Activated naive CD8-positive, alpha-beta T cell treated with anti-CD3 and anti-CD28 coated beads for 36 hours (primary cell): ENCODE measurements at regions not wholly inside any gene's neighbourhood (a gene's known extent, or its start where the extent isn't known, plus 50 kb on each side); places are given as distances from the start of the nearest gene placed in this dataset.
A peak's percentile ranks its signal among the peaks of the same experiment; 100 is the strongest.

Source experiments
- DNase-seq: peaks from one replicate; pipeline ENCODE4 v3.0.0; 2021
- H3K27ac Mint-ChIP-seq: one replicate; pipeline ENCODE4 v1.8.0; 2022; ENCODE audit warnings: mild to moderate bottlenecking, moderate library complexity, mixed read lengths
- H3K27me3 Mint-ChIP-seq: one replicate; pipeline ENCODE4 v1.8.0; 2022; ENCODE audit warnings: mild to moderate bottlenecking, mixed read lengths
- H3K36me3 Mint-ChIP-seq: one replicate; pipeline ENCODE4 v1.8.0; 2021; ENCODE audit warnings: mild to moderate bottlenecking, mixed read lengths
- H3K4me1 Mint-ChIP-seq: one replicate; pipeline ENCODE4 v1.8.0; 2021; ENCODE audit warnings: mixed read lengths
- H3K4me3 Mint-ChIP-seq: one replicate; pipeline ENCODE4 v1.8.0; 2022; ENCODE audit warnings: mild to moderate bottlenecking, moderate library complexity, mixed read lengths
- H3K9me3 Mint-ChIP-seq: one replicate; pipeline ENCODE4 v1.8.0; 2022; ENCODE audit warnings: mixed read lengths

DNA sequence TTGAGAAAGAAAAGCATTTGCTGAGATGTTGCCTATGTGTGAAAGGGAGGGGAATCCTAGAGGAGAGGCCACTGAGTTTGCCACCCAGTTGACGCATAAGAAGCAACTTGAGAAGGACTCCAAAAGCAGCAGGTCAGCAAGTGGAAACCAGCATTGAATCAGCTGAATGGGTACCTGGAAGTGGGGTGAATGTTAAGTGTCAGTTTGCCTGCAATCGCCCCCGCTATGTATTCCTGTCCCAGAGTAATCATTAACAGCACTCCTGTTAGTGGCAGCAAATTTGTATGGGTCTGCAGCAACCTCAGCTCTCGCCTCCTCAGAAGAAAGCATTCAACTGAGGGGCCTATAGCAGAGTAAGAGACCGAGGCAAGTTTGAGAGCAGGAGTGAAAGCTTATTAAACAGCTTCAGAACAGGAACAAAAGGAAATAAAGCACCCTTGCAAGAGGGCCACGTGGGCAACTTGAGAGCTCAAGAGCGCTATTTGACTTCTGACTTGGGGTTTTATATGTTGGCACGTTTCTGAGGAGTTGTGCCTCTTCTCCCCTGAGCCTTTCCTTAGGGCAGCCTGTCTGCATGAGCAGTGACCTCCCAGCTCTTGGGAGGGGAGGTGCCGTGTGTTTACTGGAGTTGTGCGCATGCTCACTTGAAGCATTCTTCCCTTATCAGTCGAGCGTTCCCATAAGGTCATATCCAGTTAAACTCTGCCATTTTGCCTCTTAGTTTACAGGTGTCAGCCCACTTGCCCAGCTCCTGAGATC lies 122.6 kb upstream of the PHACTR1 start:
- Mint-ChIP-seq H3K9me3 (no peaks in the 10 kb centered on the region), H3K4me3 (no peak overlapping the region), H3K27me3 (peaks cover 10% of the 10 kb centered on the region), H3K36me3 (no peaks in the 10 kb centered on the region), H3K4me1 (no peaks in the 10 kb centered on the region), H3K27ac (no peak overlapping the region)
- DNase-seq: no peak

GRCh38 chr6:12594530-12594893 lies 122.1 kb upstream of the PHACTR1 start:
- no peak overlapping the region for H3K4me3 Mint-ChIP-seq
- H3K4me1 Mint-ChIP-seq: no peaks in the 10 kb centered on the region
- peaks cover 8% of the 10 kb centered on the region for H3K27me3 Mint-ChIP-seq
- no peak for DNase-seq
- H3K36me3 Mint-ChIP-seq: no peaks in the 10 kb centered on the region
- H3K9me3 Mint-ChIP-seq: no peaks in the 10 kb centered on the region
- H3K27ac Mint-ChIP-seq: no peak overlapping the region

DNA sequence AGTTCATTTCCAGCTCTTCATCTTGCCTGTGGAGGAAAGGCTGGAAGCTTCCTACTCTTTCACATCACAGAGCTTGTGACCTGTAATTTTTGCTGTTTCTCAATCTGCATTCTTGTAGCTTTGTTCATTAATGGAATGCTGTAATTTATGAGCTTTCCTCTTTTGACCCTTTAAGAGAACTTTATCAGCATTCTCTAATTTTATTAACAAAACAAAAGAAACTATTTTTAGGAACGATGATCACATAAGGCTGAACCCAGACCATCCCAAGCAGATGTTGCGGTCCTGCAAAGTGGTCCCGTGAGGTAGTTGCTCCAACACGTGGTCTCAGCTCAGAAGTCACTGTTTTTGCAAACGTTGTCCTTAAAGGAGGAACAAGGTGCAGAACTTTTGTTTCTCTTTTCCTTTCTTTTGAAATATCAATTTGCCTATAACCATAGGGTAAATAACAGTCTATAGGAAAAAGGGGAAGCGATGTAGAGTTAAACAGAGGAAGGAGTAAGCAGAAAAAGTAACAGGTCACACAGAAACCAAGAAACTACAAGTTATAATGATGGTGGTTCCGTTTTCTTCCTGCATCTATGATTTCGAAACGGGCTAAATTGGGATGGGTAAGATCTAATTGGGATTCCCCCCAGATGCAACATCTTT lies 121.3 kb upstream of the PHACTR1 start:
- H3K9me3 Mint-ChIP-seq: no peaks in the 10 kb centered on the region
- no peak for DNase-seq
- H3K4me1 Mint-ChIP-seq: no peaks in the 10 kb centered on the region
- H3K4me3 Mint-ChIP-seq: no peak overlapping the region
- H3K36me3 Mint-ChIP-seq: no peaks in the 10 kb centered on the region
- H3K27ac Mint-ChIP-seq: no peak overlapping the region
- peaks cover 13% of the 10 kb centered on the region for H3K27me3 Mint-ChIP-seq

- Mint-ChIP-seq H3K27ac (no peak overlapping the region), H3K36me3 (no peaks in the 10 kb centered on the region), H3K4me3 (no peak overlapping the region), H3K9me3 (no peaks in the 10 kb centered on the region), H3K27me3 (peaks cover 18% of the 10 kb centered on the region), H3K4me1 (no peaks in the 10 kb centered on the region)
- DNase-seq: no peak
Measured at GRCh38 chr6:12596731-12597130, 119.8 kb upstream of the PHACTR1 start.

- no peak for DNase-seq
- Mint-ChIP-seq H3K9me3 (no peaks in the 10 kb centered on the region), H3K27ac (no peak overlapping the region), H3K4me1 (no peaks in the 10 kb centered on the region), H3K36me3 (no peaks in the 10 kb centered on the region), H3K27me3 (peaks cover 28% of the 10 kb centered on the region), H3K4me3 (no peak overlapping the region)
Measured at GRCh38 chr6:12598919-12599318, 117.6 kb upstream of the PHACTR1 start.

- Mint-ChIP-seq H3K9me3 (no peaks in the 10 kb centered on the region), H3K4me1 (no peaks in the 10 kb centered on the region), H3K4me3 (no peak overlapping the region), H3K36me3 (no peaks in the 10 kb centered on the region), H3K27me3 (peaks cover 27% of the 10 kb centered on the region), H3K27ac (no peak overlapping the region)
- no peak for DNase-seq
Measured at GRCh38 chr6:12601881-12602280, 114.7 kb upstream of the PHACTR1 start.

DNA sequence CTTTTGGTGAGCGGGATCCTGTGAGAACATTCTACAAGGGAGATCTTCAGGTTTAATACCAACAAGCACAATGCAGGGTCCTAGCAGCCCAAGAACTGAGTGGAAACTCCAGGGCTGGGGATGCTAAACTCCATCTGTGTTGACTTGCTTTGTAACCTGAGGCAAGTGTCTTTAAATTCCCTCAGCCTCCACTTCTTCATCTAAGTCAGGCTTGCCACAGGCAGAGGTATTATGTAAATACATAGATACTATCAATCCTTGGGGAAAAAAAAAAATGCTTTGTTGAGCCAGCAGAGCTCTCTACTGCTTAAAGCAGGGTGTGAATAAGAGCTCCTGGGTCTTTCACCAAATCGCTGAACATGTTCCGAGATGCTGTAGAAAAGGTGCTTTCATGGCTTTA lies 114.2 kb upstream of the PHACTR1 start:
- Mint-ChIP-seq H3K27ac (no peak overlapping the region), H3K4me1 (no peaks in the 10 kb centered on the region), H3K9me3 (no peaks in the 10 kb centered on the region), H3K4me3 (no peak overlapping the region), H3K36me3 (no peaks in the 10 kb centered on the region), H3K27me3 (peaks cover 31% of the 10 kb centered on the region)
- DNase-seq: no peak

DNA sequence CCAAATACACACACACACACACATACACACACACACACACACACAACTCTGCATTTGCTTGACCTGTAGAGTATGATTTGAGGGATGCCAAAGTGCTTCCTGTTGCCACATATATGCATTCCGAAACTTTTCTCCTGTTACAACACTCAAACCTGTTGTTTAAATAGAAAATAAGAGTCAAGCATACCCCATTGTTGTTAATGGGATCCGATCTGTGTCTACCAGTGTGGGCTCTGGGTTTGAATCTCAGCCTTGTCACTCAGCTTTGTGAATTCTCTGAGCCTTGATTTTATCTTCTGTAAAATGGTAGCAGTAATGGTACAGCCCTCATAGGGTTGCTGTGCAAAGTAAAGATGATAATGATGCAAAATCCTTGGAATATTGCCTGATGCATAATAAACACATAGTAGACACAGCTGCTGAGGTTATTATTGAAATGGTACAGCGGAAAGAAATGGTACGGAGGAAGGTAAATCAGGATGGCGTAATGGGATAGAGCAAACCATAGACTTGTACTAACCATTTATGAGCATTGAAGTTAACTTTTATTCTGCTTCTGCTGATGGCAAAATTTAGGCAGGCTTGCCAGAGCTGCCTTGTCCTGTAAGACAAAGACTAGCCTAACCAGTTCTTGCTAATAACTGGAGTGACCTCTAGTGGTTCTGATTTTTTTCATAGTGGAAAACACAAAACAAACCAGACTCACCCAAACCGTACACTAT lies 113.5 kb upstream of the PHACTR1 start:
- no peaks in the 10 kb centered on the region for H3K36me3 Mint-ChIP-seq
- H3K27me3 Mint-ChIP-seq: peaks cover 31% of the 10 kb centered on the region
- H3K4me1 Mint-ChIP-seq: no peaks in the 10 kb centered on the region
- DNase-seq: no peak
- no peak overlapping the region for H3K27ac Mint-ChIP-seq
- H3K9me3 Mint-ChIP-seq: no peaks in the 10 kb centered on the region
- H3K4me3 Mint-ChIP-seq: no peak overlapping the region

DNA sequence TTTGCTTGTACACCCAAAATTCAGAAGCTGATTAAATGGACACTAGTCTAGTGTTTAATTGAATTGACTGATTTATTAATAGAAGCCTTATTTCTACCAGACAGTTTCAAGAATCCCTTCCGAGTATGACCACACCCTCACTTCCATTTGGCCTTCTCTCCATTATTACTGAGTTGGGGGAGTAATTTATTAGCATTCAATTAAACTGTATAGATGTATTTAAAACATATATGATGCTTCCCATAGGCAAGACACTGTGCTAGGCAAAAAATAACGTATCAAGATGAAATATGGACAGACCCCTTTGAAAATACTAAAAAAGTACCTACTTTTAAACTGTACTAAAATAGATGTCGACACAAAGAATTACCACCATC lies 112.9 kb upstream of the PHACTR1 start:
- H3K4me3 Mint-ChIP-seq: no peak overlapping the region
- H3K4me1 Mint-ChIP-seq: no peaks in the 10 kb centered on the region
- DNase-seq: no peak
- no peaks in the 10 kb centered on the region for H3K9me3 Mint-ChIP-seq
- H3K27ac Mint-ChIP-seq: no peak overlapping the region
- peaks cover 32% of the 10 kb centered on the region for H3K27me3 Mint-ChIP-seq
- no peaks in the 10 kb centered on the region for H3K36me3 Mint-ChIP-seq

DNA sequence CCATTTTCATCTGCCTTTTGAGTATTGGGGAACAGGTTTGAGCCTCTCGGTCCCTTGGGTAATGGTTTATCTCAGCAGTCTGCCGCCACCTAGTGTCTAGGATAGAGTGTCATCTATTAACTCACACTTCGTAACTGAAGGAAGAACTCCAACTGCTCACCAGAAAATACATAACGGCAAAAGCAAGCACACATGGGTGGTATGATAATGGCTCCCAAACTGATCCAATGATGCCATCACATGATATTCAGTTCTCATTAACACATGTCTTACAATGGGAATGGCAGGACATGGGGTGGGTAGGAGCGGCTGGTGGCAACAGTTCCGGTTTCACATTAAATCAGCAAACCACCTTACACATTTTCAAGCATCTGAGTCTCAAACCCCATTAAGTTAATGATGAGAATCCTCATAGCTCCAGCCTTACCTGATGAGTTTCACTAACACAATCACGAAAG lies 110.7 kb upstream of the PHACTR1 start:
- peak; percentile 22 for DNase-seq
- Mint-ChIP-seq H3K27me3 (peaks cover 29% of the 10 kb centered on the region), H3K36me3 (no peaks in the 10 kb centered on the region), H3K27ac (no peak overlapping the region), H3K9me3 (no peaks in the 10 kb centered on the region), H3K4me3 (no peak overlapping the region), H3K4me1 (no peaks in the 10 kb centered on the region)

DNA sequence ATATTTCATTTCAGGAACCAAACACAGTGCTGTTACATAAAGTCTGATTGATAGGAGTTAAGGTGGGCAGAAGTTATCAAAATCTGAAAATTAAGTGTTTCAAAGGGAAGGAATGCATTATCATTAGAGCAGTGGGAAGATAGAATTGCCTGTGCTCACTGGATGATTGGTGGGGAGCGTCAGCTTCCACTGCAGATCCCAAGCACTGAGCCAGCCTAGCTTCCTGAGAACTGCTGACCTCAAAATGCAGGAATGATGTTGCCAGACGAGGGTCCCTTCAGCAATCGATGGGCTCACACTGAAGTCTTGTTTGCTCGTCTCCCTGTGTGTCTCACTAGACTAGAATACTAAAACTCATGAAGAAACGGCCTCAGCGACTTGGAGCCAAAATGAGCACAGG lies 110.0 kb upstream of the PHACTR1 start:
- Mint-ChIP-seq H3K4me3 (no peak overlapping the region), H3K9me3 (no peaks in the 10 kb centered on the region), H3K27me3 (peaks cover 34% of the 10 kb centered on the region), H3K36me3 (no peaks in the 10 kb centered on the region), H3K4me1 (no peaks in the 10 kb centered on the region), H3K27ac (no peak overlapping the region)
- DNase-seq: no peak

- Mint-ChIP-seq H3K36me3 (no peaks in the 10 kb centered on the region), H3K27ac (no peak overlapping the region), H3K4me1 (no peaks in the 10 kb centered on the region), H3K27me3 (peaks cover 37% of the 10 kb centered on the region), H3K9me3 (no peaks in the 10 kb centered on the region), H3K4me3 (no peak overlapping the region)
- DNase-seq: no peak
Measured at GRCh38 chr6:12608016-12608860, 108.3 kb upstream of the PHACTR1 start.

- H3K4me1 Mint-ChIP-seq: no peaks in the 10 kb centered on the region
- no peaks in the 10 kb centered on the region for H3K9me3 Mint-ChIP-seq
- no peak overlapping the region for H3K4me3 Mint-ChIP-seq
- no peaks in the 10 kb centered on the region for H3K36me3 Mint-ChIP-seq
- DNase-seq: no peak
- H3K27ac Mint-ChIP-seq: no peak overlapping the region
- H3K27me3 Mint-ChIP-seq: peaks cover 33% of the 10 kb centered on the region
Measured at GRCh38 chr6:12608874-12609273, 107.7 kb upstream of the PHACTR1 start.

DNA sequence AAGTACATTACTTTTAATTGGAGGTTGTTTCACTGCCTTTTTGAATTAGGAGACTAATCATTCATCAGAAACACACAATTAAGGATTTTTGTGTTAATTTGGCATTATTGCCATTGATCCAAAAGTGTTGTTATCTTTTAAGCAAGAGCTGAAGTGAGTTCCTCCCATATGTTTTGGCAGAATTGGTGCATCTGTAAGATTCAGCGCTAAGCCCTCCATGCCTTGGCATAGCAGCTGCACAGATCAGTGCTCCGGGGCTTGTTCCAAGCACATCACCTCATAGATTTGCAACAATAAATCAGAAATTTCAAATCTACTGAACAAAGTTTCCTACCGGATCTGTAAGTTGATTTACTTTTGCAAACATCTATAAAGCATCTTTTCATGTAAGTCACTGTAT lies 106.8 kb upstream of the PHACTR1 start:
- Mint-ChIP-seq H3K36me3 (no peaks in the 10 kb centered on the region), H3K4me1 (no peaks in the 10 kb centered on the region), H3K9me3 (no peaks in the 10 kb centered on the region), H3K4me3 (no peak overlapping the region), H3K27me3 (peaks cover 32% of the 10 kb centered on the region), H3K27ac (no peak overlapping the region)
- DNase-seq: no peak

GRCh38 chr6:12610862-12611261 lies 105.7 kb upstream of the PHACTR1 start:
- no peak for DNase-seq
- no peaks in the 10 kb centered on the region for H3K9me3 Mint-ChIP-seq
- no peak overlapping the region for H3K27ac Mint-ChIP-seq
- no peaks in the 10 kb centered on the region for H3K4me1 Mint-ChIP-seq
- H3K27me3 Mint-ChIP-seq: peaks cover 32% of the 10 kb centered on the region
- H3K36me3 Mint-ChIP-seq: no peaks in the 10 kb centered on the region
- no peak overlapping the region for H3K4me3 Mint-ChIP-seq
